ENCODE measurements at regions not wholly inside any gene's neighbourhood (a gene's known extent, or its start where the extent isn't known, plus 50 kb on each side); places are given as distances from the start of the nearest gene placed in this dataset.

- no peak for TF ChIP-seq GATA2 (IDR thresholded peaks at IDR 0.05; ENCODE audit: low read depth, low read length)
- TF ChIP-seq GATA3 (IDR thresholded peaks at IDR 0.05; ENCODE audit: low read depth, low read length), result no peak
Measured at GRCh38 chr15:69693059-69693458, 240.4 kb downstream of the RPLP1 start.
